Activated naive CD8-positive, alpha-beta T cell treated with anti-CD3 and anti-CD28 coated beads, Interleukin-2, amount 10 ng/mL, durations not matched to agents 7 days and 5 days (primary cell): ENCODE measurements at regions not wholly inside any gene's neighbourhood (a gene's known extent, or its start where the extent isn't known, plus 50 kb on each side); places are given as distances from the start of the nearest gene placed in this dataset.

Experiments used
- ATAC-seq: fragments of 150-1000 bp; cut with Tn5 transposase; one replicate; pipeline ENCODE4 v1.10.0; 2021; ENCODE audit warnings: low read depth, moderate library complexity
- POLR2A ChIA-PET: fragments of 350-600 bp; sonication (Branson Sonifier 250); formaldehyde crosslinking; loops from one replicate; lab custom pipeline; 2021; ENCODE audit warnings: antibody characterized with exemption; lab: Charles Lee
- DNase-seq: peaks from one replicate; pipeline ENCODE4 v3.0.0; 2021
- H3K27ac Mint-ChIP-seq: one replicate; pipeline ENCODE4 v1.8.0; 2022; ENCODE audit warnings: mild to moderate bottlenecking, mixed read lengths
- H3K27me3 Mint-ChIP-seq: one replicate; pipeline ENCODE4 v1.8.0; 2022; ENCODE audit warnings: mild to moderate bottlenecking, moderate library complexity, mixed read lengths
- H3K36me3 Mint-ChIP-seq: one replicate; pipeline ENCODE4 v1.8.0; 2021; ENCODE audit warnings: mild to moderate bottlenecking, mixed read lengths
- H3K4me1 Mint-ChIP-seq: one replicate; pipeline ENCODE4 v1.8.0; 2021; ENCODE audit warnings: mixed read lengths
- H3K4me3 Mint-ChIP-seq: one replicate; pipeline ENCODE4 v1.8.0; 2022; ENCODE audit warnings: mild to moderate bottlenecking, moderate library complexity, mixed read lengths
- H3K9me3 Mint-ChIP-seq: one replicate; pipeline ENCODE4 v1.8.0; 2021; ENCODE audit warnings: mixed read lengths

DNA sequence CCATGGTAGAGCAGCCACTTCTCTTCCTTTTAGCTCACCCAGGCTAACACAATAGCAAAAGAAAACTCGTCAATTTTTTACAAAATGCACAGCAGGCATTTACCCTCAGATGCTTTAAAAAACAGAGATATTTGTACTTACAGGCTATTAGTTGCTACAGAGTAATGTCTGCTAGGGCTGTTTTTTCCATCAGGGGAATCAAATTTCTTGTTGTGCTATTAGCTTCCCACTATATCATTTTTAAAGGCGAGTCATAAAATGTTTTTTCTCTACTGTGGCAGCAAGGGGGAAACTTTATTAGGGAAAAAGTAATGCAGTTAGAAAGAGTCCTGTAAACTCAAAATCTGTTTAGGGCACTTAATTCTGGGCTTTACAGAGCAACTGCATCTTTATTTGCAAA lies 277.9 kb upstream of the THSD7B start:
- H3K4me1 Mint-ChIP-seq: no peaks in the 10 kb centered on the region
- POLR2A ChIA-PET: no interaction called here
- no peak overlapping the region for H3K27ac Mint-ChIP-seq
- no peaks in the 10 kb centered on the region for H3K9me3 Mint-ChIP-seq
- peaks cover 5% of the 10 kb centered on the region for H3K27me3 Mint-ChIP-seq
- H3K4me3 Mint-ChIP-seq: no peak overlapping the region
- DNase-seq (no peak), ATAC-seq (no peak)
- H3K36me3 Mint-ChIP-seq: no peaks in the 10 kb centered on the region

DNA sequence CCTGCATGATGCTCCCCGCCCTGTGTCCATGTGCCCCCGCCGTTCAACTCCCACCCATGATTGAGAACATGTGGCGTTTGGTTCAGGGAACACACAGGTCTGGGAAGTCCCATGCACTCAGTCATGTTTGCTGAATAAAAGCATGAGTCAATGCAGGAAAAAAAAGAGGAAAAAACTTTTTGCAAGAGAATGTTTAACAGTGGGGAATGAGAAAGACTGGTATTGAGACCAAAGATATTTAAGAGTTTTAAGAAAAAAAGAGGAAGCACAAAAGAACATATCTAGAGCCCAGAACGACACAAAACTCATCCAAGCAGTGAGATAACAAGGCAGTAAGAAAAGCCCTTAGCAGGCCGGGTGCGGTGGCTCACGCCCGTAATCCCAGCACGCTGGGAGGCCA lies 279.2 kb upstream of the THSD7B start:
- Mint-ChIP-seq H3K27ac (no peak overlapping the region), H3K4me3 (no peak overlapping the region), H3K27me3 (peaks cover 2% of the 10 kb centered on the region), H3K9me3 (no peaks in the 10 kb centered on the region), H3K36me3 (no peaks in the 10 kb centered on the region), H3K4me1 (no peaks in the 10 kb centered on the region)
- ATAC-seq (no peak), DNase-seq (no peak)
- POLR2A ChIA-PET: no interaction called here

DNA sequence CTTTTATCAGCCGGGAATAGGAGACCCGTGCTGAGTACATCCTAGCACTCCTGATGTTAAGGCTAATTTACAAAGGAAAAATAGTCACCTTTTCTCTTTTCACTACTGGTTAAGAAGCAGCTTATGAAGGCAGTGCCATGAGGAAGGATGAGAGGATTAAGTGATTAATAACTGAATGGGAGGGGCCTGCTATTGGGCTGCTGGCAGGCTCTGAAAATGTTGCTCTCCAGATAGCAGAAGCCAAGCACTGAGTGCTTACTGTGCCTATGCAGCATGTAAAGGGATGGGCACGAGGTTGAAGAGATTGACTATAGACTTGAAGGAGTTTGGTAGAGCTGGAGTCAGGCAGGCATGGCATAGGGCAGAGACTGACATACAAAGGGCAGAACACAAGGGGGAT lies 282.4 kb upstream of the THSD7B start:
- no peaks in the 10 kb centered on the region for H3K4me1 Mint-ChIP-seq
- no peaks in the 10 kb centered on the region for H3K36me3 Mint-ChIP-seq
- no peak overlapping the region for H3K4me3 Mint-ChIP-seq
- H3K27me3 Mint-ChIP-seq: peaks cover 4% of the 10 kb centered on the region
- H3K9me3 Mint-ChIP-seq: peaks cover 4% of the 10 kb centered on the region
- DNase-seq (no peak), ATAC-seq (no peak)
- H3K27ac Mint-ChIP-seq: no peak overlapping the region
- POLR2A ChIA-PET: no interaction called here

DNA sequence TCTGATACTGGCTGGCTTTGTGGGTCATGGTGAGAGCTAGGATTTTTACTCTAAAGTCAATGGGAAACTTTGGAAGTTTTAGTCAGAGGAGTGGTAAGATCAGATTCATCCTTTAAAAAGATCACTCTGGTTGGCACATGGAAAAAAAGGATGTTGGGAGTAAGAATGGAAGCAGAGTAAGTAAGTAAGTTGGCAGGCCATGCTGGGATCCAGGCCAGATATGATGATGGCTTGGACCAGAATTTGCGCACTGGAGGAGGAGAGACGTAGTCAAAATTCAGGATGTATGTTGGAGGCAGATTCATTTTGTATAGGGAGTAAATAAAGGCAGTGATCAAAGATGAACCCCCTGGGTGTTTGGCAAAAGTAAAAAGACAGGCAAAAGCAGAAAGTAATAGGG lies 283.3 kb upstream of the THSD7B start:
- no peaks in the 10 kb centered on the region for H3K36me3 Mint-ChIP-seq
- DNase-seq: no peak
- H3K27ac Mint-ChIP-seq: no peak overlapping the region
- H3K4me1 Mint-ChIP-seq: no peaks in the 10 kb centered on the region
- no peak overlapping the region for H3K4me3 Mint-ChIP-seq
- peaks cover 5% of the 10 kb centered on the region for H3K27me3 Mint-ChIP-seq
- POLR2A ChIA-PET: no interaction called here
- no peak for ATAC-seq
- peaks cover 5% of the 10 kb centered on the region for H3K9me3 Mint-ChIP-seq

DNA sequence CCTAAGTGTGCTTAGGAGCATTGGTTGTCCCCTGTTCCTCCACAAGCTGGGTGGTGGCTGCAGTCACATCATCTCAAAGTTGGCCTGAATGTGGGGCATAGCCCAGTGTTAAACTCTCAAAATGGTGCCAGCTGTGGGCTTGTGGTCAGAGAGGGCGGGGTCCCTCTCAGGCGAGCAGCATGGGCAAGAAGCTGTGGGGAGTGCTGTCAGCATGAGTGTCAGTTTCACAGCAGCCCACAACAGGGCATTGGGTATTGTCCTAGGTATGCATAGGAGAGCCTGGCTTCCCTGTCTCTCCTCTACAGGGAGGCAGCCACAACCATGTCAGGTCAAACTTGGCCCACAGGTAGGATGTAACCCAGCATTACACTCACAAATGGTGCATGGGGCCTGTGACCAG lies 285.6 kb upstream of the THSD7B start:
- Mint-ChIP-seq H3K27ac (no peak overlapping the region), H3K4me3 (no peak overlapping the region), H3K4me1 (no peaks in the 10 kb centered on the region), H3K36me3 (no peaks in the 10 kb centered on the region), H3K9me3 (peaks cover 5% of the 10 kb centered on the region), H3K27me3 (peaks cover 5% of the 10 kb centered on the region)
- DNase-seq (no peak), ATAC-seq (no peak)
- POLR2A ChIA-PET: no interaction called here

DNA sequence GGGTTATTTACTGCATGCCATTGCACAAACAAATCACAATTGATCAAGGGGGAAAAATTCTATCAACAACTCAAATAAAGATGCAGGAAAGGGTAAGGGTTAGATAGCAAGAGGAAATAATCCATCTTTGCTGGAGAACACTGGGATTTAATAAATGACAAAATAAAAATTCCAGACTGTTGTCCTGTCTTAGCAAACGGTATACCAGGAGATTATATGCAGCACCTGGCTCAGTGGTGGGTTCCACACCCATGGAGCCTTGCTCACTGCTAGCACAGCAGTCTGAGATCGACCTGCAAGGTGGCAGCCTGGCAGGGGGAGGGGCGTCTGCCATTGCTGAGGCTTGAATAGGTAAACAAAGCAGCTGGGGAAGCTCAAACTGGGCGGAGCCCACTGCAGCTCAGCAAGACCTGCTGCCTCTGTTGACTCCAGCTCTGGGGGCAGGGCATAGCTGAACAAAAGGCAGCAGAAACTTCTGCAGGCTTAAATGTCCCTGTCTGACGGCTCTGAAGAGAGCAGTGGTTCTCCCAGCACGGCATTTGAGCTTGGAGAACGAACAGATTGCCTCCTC lies 296.5 kb upstream of the THSD7B start:
- H3K4me3 Mint-ChIP-seq: no peak overlapping the region
- H3K9me3 Mint-ChIP-seq: no peaks in the 10 kb centered on the region
- H3K4me1 Mint-ChIP-seq: no peaks in the 10 kb centered on the region
- POLR2A ChIA-PET: no interaction called here
- DNase-seq: no peak
- H3K27ac Mint-ChIP-seq: no peak overlapping the region
- no peaks in the 10 kb centered on the region for H3K36me3 Mint-ChIP-seq
- peaks cover 8% of the 10 kb centered on the region for H3K27me3 Mint-ChIP-seq
- no peak for ATAC-seq

DNA sequence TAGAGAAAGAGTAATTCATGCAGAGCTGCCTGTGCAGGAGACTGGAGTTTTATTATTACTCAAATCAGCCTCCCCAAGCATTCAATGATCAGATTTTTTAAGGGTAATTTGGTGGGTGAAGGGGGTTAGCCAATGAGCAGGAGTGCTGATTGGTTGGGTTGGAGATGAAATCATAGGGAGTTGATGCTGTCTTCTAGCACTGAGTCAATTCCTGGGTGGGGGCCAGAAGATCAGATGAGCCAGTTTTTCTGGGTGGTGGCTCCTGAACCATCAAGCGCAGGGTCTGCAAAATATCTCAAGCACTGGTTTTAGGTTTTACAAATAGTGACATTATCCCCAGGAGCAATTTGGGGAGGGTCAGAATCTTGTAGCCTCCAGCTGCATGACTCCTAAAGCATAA lies 312.8 kb upstream of the THSD7B start:
- H3K4me3 Mint-ChIP-seq: no peak overlapping the region
- peaks cover 22% of the 10 kb centered on the region for H3K27me3 Mint-ChIP-seq
- DNase-seq: no peak
- no peak overlapping the region for H3K27ac Mint-ChIP-seq
- H3K9me3 Mint-ChIP-seq: no peaks in the 10 kb centered on the region
- POLR2A ChIA-PET: no interaction called here
- no peaks in the 10 kb centered on the region for H3K4me1 Mint-ChIP-seq
- no peak for ATAC-seq
- no peaks in the 10 kb centered on the region for H3K36me3 Mint-ChIP-seq

DNA sequence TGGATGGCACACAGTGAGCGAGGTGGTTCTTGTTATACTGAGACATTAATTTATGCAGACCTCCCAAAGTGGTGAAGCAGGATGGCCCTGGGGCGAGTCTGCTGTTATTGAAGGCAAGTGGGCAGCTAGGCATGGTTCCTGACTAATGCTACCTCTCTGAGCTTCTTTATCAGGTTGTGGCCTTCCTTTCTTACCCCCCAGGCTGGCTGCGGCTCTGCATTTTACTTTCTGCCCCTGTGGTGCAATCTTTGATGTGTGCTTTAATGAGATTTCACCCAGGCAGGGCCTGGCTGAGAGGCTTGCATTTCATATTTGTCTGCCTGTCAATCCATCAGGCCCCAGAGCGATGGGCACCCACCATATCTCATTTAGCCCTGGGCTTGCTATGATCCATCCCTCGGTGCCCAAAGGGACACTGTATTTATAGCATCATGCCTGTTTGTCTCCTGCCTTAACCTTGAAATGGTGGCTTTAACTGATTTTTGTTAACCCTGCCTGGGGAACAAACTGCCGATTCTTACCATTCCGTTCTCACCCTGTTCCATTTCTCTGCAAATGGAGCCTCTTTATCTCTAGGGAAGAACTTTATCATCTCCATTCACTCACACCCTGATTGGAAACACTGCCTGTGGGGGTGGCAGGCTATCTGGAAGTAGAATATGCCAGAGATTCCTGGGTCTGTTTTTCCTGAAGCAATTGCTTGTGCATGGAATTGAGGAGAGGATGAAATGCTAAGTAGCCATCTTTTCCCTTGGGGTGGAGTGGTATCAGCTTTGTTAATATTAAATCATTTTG lies 316.2 kb upstream of the THSD7B start:
- Mint-ChIP-seq H3K4me1 (no peaks in the 10 kb centered on the region), H3K4me3 (no peak overlapping the region), H3K27ac (no peak overlapping the region), H3K36me3 (no peaks in the 10 kb centered on the region), H3K9me3 (no peaks in the 10 kb centered on the region), H3K27me3 (peaks cover 22% of the 10 kb centered on the region)
- DNase-seq (no peak), ATAC-seq (no peak)
- POLR2A ChIA-PET: no interaction called here

DNA sequence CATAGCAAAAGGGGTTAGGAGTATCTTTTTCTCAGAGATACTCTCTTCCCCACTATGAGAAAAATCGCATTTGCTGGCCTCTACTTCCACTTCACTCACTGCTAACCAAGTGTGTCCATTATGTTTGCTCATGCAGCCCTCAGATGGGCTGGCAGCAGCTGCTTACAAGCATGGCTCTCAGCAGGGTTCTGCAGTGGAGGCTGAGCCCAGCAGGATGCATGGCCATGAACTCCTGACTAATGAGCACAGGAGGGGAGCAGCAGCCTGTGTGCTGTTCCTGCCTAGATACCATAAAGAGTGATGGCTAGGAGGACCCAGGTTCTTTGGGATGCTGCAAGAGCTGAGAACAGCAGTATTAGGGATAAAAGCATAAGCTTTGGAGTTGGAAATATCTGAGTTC lies 316.9 kb upstream of the THSD7B start:
- DNase-seq (no peak), ATAC-seq (no peak)
- Mint-ChIP-seq H3K27me3 (peaks cover 17% of the 10 kb centered on the region), H3K36me3 (no peaks in the 10 kb centered on the region), H3K9me3 (no peaks in the 10 kb centered on the region), H3K4me1 (no peaks in the 10 kb centered on the region), H3K4me3 (no peak overlapping the region), H3K27ac (no peak overlapping the region)
- POLR2A ChIA-PET: no interaction called here

DNA sequence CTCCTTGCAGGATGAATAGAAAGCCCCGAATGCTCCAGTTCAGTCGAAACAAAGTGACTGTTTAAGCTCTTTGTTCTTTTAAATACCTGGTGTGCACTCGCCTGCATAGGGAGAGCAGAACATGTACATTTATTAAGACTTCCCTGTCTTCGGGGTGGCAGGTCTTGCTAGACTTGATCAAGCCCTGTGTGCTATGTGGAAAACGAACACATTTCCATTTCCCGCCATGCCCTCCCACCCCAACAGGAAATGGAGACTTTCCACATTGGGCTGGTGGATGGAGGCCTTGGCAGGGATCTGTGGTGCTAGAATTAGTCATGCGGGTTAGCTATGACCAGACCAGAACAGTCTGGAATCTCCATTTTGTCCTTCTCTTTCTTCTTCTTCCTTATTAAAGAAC lies 321.0 kb upstream of the THSD7B start:
- POLR2A ChIA-PET: no interaction called here
- Mint-ChIP-seq H3K9me3 (no peaks in the 10 kb centered on the region), H3K4me3 (no peak overlapping the region), H3K4me1 (no peaks in the 10 kb centered on the region), H3K27ac (no peak overlapping the region), H3K36me3 (no peaks in the 10 kb centered on the region), H3K27me3 (peaks cover 10% of the 10 kb centered on the region)
- DNase-seq: no peak
- no peak for ATAC-seq

DNA sequence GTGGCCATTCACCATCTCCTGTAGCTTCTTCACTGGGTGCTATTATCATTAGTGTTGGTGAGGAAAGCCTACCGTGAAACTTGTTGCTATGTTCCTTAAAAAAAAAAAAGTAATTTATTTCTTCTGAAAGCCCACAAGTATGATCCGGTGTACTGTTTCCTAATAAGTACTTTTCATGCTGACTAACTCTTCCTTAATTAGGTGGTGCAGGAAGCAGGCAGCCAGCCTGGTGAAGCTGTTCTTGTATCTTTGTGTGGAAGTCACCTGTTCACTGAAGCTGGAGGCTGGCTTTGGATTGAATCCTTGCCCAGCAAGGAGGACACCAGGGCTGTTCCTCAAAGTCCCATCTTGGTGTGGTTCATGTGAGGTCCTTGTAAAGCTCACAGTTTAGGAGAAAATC lies 321.7 kb upstream of the THSD7B start:
- DNase-seq (no peak), ATAC-seq (no peak)
- no peaks in the 10 kb centered on the region for H3K4me1 Mint-ChIP-seq
- POLR2A ChIA-PET: no interaction called here
- H3K27ac Mint-ChIP-seq: no peak overlapping the region
- no peaks in the 10 kb centered on the region for H3K36me3 Mint-ChIP-seq
- no peaks in the 10 kb centered on the region for H3K9me3 Mint-ChIP-seq
- no peak overlapping the region for H3K4me3 Mint-ChIP-seq
- H3K27me3 Mint-ChIP-seq: peaks cover 10% of the 10 kb centered on the region

DNA sequence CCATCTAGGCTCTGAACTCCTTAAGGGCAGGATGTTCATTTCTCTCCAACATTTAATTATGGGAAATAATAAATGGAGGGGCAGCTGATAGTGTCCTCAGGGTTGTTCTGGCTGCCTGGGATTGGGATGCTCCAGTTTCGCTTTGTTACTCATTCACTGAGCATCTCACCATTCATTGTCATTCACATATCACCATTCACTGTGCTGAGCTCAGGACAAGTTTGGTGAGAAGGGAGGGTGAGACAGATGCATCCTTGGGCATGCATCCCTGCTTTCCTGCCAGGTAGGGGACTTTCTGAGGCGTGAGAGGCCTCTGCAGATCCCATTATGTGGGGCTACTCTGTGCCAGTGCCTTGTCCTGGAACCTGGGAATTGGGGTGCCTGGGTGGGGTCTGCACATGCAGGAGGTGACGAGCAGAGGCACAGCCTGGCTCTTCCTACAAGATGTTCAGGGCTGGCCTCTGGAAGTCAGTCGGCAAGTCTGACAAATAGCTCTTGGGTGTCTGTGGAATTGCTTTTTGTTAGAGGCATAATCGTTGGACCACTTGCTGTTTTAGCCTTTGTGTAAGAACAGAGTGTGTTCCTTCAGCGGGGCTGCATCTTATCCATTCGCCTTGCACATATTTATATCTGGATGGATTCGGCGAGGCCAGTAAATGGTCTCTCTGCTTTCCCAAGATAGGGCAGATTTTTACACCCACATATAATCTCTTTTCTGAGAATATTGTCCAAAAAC lies 323.2 kb upstream of the THSD7B start:
- DNase-seq (no peak), ATAC-seq (no peak)
- no peak overlapping the region for H3K27ac Mint-ChIP-seq

DNA sequence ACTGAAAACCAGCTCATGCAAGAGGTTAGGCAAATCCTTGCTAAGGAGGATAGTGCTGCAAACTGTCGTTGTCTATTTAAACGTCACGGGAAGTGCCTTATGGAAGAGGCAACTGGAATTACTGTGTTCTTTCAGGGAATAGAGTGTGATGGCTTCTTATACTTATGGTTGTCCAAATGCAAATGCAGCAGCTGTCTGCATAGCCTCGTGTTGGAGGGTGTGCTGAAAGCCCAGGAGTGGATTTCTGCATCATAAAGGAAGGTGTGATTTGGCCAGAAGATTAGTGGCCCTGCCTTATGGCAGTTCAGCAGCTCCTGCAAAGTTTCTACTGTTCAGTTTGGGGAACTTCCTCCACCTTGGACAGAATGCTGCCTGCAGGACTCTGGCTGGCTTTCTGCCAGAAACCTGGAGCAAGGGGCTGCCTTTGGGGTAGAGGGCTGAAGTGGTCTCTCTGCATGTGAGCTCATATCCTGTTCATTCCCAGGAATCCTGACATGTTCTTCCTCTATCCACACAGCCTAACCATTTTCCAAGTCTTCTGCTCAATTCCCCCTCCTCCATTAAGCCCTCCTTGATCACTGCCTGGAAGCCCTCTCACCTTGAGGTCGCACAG lies 321.2 kb upstream of the CXCR4 start:
- Mint-ChIP-seq H3K27me3 (peaks cover 10% of the 10 kb centered on the region), H3K27ac (no peak overlapping the region), H3K36me3 (no peaks in the 10 kb centered on the region), H3K4me3 (no peak overlapping the region), H3K4me1 (no peaks in the 10 kb centered on the region), H3K9me3 (no peaks in the 10 kb centered on the region)
- POLR2A ChIA-PET: no interaction called here
- no peak for ATAC-seq
- DNase-seq: no peak

More for the DNA sequence above, 323.2 kb upstream of the THSD7B start:
- no peaks in the 10 kb centered on the region for H3K4me1 Mint-ChIP-seq
- POLR2A ChIA-PET: no interaction called here
- no peak overlapping the region for H3K4me3 Mint-ChIP-seq
- H3K36me3 Mint-ChIP-seq: no peaks in the 10 kb centered on the region
- H3K9me3 Mint-ChIP-seq: no peaks in the 10 kb centered on the region
- H3K27me3 Mint-ChIP-seq: peaks cover 12% of the 10 kb centered on the region

DNA sequence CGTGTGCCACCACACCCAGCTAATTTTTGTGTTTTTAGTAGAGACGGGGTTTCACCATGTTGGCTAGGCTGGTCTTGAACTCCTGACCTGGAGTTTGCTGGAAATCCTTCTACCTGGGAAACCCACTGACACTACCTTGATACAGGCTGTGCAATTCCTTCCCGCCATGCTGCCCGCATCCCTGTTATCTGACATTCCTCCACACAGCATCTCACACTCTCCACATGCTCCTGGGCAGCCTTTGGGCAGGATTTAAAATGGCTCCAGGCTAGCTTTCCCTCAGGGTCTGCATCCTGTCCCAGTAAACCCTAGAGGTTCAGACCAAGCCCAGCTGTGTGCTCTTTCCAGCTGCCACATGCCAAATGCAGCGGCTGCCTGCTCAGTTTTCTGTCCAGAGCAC lies 319.5 kb upstream of the CXCR4 start:
- H3K27me3 Mint-ChIP-seq: peaks cover 10% of the 10 kb centered on the region
- H3K36me3 Mint-ChIP-seq: no peaks in the 10 kb centered on the region
- POLR2A ChIA-PET: no interaction called here
- H3K9me3 Mint-ChIP-seq: no peaks in the 10 kb centered on the region
- H3K4me3 Mint-ChIP-seq: no peak overlapping the region
- DNase-seq: no peak
- H3K4me1 Mint-ChIP-seq: no peaks in the 10 kb centered on the region
- no peak for ATAC-seq
- H3K27ac Mint-ChIP-seq: no peak overlapping the region
